NCI-H2171 (cell line): ENCODE measurements at regions not wholly inside any gene's neighbourhood (a gene's known extent, or its start where the extent isn't known, plus 50 kb on each side); places are given as distances from the start of the nearest gene placed in this dataset.
"Not testable (repeated sequence)": the region's sequence is repeated elsewhere in the genome, so short reads cannot be mapped to it uniquely, and the experiment has no call there.

Experiments
- DNase-seq: peaks from one replicate; lab custom pipeline; 2025; lab: John Stamatoyannopoulos, UW

DNA sequence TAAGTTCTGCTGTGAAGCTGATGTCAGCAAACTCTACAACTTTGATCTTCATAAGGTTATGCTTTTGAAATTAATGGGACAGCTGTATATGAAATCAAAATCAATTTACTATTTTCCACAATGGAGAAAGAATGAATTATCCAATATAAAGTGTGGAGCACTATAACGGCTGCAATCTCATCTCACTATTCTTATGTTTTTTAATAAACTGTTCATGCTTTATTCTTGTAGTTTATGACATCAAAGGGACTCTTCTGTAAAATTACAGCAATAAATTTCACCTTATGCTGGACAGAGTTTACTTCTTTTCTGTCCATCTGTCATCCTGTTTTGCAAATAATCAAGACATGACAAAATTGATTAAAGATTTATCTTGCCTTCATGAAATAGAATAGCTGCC lies 192.5 kb downstream of the TECRL start:
- DNase-seq, result no peak

DNA sequence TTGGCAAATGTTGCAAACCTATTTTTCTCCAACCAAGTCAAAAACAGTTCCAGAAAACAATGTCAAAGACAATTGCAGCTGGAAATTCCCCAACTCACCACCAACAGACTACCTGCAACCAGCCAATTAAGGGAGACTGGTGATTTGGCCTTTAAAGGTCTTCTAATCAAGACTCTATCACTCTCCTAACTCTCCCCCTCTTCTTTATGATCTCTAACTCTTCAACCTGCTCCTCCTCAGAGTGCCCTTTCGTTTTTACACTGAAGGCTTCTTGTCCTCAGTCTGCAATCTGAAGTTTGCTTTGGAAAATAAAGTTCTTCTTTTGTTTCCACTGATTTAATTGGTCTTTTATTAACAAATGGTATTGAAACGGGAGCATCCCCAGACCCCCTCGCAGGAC lies 203.9 kb downstream of the TECRL start:
- DNase-seq, result no peak

DNA sequence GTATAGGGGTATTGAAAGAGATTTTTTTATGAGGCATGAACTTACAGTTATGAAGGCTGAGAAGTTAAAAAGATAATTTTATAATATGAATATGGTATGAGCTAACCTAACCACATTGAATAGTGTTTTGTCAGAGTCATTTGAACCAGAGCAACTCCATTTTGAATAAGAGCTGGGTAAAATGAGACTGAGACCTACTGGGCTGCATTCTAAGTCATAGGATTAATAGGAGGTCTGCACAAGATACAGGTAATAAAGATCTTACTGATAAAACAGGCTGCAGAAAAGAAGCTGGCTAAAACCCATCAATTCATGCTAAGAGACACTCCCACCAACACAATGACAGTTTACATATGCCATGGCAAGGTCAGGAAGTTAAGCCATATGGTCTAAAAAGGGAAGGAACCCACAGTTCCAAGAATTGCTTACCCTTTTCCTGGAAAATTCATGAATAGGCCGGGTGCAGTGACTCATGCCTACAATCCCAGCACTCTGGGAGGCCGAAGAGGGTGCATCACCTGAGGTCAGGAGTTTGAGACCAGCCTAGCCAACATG lies 209.2 kb downstream of the TECRL start:
- DNase-seq, result no peak

DNA sequence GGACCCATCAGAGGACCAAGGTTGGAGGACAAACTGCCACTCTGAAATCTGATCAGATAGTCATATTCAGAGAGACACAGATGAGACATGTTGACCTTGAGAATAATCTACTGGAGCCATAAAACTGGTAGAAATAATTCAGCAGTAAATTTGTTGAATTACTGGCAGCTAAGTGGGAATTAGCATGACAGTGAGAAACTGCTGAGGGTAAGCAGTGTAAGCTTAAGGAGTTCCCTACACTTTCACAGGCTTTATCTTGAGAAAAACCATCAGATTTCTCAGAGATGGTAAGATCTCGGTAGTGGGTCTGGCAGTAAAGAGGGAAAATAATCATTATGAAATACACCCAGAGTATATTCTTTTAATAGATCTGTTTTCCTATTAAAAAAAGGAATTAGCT lies 213.7 kb downstream of the TECRL start:
- no peak for DNase-seq

DNA sequence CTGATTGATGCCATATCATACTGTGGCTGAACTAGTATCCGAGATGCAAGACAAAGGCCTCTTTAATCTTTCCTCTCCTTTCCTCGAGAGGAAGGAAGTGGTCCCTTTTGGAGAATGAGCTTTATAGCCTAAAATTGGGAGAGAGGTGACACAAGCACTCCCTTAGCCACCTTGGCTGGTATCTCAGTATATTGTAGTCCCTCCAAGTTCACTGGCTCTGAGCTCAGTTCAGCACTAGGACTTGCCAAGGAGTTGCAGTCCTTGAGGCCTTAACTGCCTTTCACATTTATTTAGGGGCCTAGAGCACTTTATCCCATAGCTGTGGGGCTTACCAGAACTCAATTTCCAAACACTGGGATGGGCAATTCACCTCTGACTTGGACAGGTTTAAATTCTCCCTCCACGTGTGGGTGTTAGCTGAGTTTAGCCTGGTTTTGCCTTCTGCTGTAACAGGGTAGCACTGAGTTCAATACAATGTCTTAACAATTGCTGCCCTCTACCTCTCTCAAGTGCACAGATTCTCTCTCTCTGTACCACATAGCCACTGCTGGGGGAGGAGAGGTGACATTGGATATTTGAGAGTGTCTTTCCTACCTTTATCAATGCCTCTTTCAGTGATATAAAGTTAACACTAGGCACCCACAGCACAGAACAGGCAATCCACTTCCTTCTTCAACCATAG lies 216.4 kb downstream of the TECRL start:
- no peak for DNase-seq

DNA sequence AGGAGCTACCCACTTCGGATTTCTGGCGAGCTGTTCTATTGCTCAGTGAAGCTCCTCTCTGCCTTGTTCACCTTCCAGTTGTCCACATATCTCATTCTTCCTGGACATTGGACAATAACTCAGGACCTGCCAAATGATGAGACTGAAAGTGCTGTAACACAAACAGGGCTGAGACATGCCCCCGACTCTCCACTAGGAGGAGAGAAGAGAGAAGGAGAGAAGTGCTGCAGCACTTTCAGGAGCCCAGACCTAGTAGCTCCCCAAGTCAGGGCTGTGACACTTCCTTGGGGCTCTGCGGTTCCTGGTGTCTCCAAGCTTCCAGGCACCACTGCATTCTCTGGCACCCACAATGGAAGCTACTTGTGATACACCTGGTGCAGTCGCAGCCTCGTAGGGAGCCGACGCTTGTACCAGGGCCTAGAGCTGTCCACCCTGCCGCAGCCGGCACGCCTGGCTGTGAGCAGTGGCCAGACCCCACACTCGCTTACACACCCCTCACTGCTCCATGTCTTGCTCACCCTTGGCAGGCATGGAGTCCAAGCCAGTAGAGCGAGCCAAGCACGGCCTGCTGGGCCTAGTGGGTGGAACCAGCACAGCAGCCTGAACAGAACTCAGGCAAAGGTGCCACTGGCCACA lies 234.9 kb downstream of the TECRL start:
- no peak for DNase-seq

DNA sequence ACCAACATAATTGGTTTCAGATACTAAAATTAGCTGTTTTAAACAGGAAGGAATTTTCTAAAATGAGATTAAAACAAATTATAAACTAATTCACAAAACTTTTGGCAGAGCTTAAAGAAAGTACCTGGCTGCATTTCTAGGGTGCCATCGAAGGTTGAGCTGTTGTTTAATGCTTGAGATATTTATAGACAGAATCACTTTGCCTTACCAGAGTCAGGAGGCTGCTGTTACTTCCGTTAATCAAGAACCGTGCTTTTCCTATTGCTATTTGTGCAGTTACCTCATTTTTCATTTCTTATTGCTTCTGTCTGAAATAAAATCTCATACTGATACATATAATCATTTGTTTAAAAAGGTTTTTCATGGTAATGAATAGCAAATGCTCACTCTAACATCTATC lies 242.9 kb downstream of the TECRL start:
- no peak for DNase-seq

DNA sequence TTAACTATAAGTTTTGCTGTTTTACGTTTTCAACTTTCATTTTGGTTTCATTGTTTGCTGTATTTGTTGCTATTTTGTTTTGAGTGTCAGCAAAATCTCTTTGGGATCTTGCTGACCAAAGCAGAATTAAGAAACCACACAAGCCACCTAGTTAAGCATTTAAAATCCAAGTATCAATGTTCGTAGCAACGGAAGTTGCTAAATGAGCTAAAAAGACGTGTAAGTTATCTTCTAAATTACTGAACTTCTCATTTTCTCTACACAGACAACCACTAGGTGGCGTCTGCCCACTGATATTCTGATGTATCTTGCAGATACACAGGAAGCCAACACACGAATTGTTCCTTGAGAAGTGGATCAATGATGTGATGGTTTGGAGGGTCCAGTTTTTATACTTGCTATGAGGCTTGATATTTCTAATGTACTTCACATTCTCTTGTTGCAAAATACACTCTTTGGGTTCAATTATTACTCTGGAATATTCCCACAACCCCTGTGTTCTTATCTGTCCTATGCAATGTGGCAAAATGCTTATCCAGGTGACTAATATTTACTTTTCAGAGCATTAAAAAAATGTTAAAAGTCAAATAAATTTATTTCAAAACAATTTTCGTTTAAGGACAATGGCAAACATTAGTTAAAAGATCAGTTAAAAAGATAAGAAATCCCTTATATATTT lies 250.5 kb downstream of the TECRL start:
- peak; percentile 1 for DNase-seq

DNA sequence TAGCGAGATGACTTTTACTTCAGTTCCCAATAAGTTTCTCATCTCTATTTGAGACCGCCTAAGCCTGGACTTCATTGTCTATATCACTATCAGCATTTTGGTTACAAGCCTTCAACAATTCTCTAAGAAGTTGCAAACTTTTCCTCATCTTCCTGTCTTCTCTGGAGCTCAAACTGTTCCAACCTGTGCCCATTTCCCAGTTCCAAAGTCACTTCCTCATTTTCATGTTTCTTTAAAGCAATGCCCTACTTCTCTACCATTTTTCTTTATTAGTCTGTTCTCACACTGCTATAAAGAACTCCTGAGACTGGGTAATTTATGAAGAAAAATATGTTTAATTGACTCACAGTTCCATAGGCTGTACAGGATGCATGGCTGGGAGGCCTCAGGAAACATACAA lies 251.9 kb downstream of the TECRL start:
- DNase-seq, result no peak

DNA sequence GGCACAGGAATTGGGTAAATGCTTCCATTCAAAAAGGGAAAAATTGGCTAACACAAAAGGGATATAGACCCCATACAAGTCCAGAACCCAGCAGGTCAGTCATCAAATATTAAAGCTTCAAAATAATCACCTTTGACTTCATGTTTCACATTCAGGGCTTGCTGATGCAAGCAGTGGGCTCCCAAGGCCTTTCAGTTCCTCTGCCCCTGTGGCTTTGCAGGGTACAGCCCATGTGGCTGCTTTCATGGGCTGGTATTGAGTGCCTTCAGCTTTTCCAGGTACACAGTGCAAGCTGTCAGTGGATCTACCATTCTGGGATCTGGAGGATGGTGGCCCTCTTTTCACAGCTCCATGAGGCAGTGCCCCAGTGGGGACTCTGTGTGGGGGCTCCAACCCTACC lies 253.0 kb downstream of the TECRL start:
- DNase-seq, result no peak

DNA sequence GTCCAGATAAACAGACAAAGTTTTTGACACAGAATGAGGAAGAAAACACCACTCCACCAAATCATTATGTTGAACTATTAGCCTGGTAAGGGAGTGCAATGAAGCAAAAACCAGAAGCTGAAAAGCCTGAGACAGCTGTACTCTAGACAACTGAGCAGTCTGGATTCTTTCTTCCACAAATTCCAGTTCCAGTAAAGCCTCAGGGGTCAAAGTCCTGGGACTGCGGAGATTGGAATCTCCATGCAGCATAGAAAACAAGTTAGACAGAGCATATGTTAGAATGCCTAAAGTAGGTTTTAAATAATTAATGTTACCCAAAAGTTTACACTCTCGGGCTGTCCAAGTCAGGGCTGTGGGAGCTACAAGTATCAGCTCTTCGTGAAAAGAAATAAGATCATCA lies 263.2 kb downstream of the TECRL start:
- DNase-seq, result no peak

DNA sequence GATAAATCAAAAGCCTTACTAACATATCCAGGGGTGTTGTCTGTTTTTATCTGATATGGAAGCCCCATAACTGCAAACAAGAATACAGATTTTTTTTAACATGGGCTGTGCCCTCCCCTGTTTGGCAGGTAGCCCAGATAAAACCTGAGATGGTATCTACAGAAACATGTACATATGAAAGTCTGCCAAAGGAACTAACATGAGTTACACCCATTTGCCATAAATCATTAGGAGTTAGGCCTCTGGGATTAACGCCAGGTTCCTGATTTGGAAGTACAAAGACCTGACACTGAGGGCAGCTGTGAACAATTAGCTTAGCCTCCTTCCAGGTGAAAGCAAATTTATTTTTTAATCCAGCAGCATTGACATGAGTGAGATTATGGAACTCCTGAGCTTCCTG lies 264.3 kb downstream of the TECRL start:
- DNase-seq, result peak; percentile 69

DNA sequence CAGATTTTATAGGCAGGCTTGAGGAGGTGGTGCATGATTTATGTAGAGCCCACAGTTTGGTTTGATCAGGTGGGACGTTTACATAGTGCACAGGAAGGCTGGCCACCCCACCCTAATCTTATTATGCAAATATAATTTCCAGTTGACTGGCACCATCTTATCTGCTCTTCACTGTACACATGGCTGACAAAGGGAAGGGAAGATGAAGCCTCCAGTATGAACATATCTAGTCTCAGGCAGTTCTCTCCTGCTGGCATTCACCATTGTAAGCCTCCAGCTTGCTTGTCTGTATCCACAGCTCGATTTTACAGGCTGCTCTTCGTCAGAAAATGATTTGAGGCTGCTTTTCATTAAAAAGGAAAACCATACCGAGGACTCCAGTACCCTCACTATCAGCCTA lies 278.3 kb downstream of the TECRL start:
- DNase-seq, result no peak

DNA sequence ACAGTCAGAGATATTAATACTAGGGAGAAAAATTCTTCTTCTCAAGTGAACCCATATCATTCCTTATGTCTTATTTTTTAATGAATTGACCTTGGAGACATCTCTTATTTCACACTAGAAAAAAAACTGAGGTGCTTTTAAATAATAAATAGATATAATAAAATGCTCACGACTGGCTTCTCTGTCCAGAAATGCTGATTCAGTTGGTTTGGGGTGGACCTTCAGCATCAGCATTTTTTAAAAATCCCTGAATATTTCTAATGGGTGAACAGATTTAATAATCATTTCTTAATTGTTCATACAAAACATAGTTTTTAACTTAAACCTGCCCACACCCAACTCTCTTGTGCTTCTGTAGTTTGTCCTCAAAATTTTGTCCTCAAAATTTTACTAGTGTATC lies 283.9 kb downstream of the TECRL start:
- no peak for DNase-seq

DNA sequence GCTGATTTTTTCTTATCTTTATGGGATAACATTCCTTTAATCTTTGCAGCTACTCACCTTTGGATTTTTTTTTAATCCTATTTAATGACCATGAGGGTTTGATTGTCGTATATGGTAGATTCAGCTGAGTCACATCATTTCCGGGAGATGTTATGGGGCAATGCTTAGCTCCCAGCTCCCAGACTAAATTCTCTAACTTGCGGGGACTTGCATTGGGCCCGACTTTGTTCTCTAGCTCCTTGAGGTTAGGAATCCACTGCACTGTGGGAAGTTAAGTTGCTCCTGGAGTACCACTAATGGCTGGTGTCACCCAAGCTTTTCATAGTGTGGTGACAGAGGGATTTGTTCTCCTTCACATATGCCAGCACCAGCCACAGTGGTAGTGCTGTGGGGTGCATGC lies 287.4 kb downstream of the TECRL start:
- no peak for DNase-seq

DNA sequence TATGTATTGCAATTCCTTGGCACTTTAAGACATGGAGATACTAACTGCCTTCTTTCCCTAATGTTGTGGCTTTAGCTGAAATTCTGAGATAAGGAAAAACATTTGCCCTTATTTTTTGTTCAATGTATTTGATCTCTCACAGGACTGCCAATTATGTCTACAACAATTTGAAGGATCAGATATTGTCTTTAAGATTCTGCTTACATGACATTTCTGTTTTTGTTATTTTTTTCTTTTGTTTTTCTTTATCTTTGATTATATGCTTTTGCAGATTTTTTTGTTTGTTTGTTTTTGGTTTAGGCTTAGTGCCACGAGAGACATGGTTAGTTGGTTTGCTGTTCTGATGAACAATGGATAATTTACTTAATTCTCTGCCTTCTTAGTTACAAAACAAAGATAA lies 303.3 kb downstream of the TECRL start:
- DNase-seq, result no peak

DNA sequence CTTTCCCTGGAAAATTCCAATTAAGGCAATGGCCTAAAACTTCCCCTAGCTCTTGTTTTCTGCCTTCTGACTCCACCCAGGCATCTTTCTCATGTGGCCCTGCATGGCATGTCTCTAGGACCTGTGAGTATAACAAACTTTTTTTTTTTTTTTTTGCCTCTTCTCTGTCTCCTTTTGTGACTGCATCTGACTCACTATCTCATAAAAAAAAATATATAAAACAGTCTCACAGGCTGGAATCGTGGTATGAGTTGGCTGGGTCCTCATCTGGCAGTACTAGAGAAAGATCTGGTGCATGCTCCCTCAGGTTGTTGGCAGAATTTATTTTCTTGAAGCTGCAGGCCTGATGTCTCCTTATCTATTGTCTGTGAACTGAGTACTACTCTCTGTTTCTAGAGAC lies 313.9 kb downstream of the TECRL start:
- no peak for DNase-seq

DNA sequence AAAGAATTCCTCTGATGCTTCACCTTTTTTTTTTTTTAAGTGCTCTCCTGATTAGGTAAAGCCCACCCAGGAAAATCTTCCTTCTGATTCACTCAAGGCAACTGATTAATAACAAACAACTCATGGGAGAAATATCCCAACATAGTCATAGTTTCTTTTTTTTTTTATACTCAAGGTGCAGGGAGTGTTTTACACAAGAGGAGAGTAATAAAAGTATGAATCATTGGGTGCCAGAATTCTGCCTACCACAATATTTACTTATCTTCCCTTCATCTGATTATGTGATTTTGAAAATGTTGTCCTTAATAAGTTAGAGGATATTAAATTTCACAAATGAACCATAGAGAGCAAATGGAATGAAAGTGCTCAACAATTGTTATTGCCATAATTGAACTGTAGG lies 329.9 kb downstream of the TECRL start:
- no peak for DNase-seq

DNA sequence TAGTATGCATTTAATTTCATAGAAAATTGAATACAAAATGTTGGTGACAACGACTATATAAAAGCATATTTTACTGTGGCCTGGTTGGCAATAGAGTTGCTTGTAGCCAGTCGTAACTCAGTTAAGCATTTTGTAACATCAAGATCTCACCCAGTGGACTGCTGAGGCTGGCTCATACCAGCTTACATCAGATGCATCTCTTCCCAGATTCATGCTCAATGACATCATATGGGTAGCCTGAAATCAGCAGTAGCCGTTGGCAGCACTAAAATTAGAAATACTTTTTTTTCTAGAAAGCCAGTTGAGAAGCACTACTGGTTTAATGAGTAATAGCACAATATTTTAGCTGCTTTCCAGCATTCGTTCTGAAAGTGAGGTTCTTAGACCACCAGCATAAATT lies 341.2 kb downstream of the TECRL start:
- no peak for DNase-seq

DNA sequence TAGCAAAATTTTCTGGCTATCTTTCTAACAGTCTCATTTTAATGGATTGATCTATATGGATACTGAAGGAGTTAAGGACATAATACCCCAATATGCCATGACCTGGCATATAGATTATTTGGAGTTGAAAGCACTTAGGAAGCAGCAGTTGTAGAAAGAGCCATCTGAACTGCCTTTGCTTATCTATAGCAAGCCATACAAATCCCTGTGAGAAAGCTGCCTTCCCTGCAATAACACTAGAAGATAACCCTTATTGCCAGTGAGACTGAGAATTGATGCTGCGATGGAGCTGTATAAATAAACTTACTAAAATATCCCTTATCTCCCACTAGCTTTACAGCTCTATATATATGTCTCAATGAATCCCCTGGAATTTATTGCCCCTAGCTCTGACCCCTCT lies 346.3 kb downstream of the TECRL start:
- no peak for DNase-seq

DNA sequence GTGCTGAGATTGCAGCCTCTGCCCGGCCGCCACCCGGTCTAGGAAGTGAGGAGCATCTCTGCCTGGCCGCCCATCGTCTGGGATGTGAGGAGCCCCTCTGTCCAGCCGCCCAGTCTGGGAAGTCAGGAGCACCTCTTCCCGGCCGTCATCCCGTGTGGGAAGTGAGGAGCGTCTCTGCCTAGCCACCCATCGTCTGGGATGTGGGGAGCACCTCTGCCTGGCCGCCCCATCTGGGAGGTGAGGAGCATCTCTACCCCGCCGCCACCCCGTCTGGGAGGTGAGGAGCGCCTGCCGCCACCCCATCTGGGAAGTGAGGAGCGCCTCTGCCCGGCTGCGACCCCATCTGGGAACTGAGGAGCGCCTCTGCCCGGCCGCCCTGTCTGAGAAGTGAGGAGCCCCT lies 372.2 kb downstream of the TECRL start:
- not testable (repeated sequence) for DNase-seq

DNA sequence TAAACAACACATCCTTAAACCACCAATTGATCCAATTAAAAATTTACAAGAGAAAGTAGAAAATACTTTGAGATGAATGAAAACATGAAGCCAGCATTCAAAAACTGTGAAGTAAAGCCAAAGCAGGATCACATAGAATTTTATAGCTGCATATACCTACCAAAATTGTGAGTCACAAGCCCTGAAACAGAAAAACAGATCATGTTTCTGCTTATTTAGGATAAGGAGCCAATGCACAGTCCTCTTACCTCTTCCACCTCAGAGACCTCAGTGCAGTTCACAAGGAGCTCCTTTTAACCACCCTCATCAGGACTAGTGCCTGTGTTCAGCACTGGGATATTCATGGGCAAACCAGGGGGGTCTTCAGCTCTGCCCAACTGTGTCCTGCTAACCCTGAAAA lies 386.7 kb downstream of the TECRL start:
- no peak for DNase-seq

DNA sequence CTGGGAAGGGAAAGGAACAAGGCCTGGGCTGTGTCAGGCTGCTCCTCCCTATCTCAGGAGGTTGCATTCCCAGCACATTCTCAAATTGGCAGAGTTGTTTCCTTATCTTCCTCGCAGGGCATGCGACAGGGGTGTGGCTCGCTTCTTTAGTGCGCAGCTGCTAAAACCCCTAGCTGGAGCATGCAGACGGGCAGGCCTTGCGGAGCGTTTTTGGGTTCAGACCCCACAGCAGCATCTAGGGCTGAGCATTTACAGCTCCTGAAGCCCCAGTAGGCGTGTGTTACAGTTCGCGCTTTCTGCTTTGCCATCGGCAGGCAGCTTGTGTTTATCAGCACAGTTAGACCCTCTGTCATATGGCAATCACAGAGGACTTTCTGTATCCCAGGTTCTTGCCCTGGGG lies 392.4 kb downstream of the TECRL start:
- DNase-seq, result no peak
